ENCODE measurements at regions not wholly inside any gene's neighbourhood (a gene's known extent, or its start where the extent isn't known, plus 50 kb on each side); places are given as distances from the start of the nearest gene placed in this dataset.

DNA sequence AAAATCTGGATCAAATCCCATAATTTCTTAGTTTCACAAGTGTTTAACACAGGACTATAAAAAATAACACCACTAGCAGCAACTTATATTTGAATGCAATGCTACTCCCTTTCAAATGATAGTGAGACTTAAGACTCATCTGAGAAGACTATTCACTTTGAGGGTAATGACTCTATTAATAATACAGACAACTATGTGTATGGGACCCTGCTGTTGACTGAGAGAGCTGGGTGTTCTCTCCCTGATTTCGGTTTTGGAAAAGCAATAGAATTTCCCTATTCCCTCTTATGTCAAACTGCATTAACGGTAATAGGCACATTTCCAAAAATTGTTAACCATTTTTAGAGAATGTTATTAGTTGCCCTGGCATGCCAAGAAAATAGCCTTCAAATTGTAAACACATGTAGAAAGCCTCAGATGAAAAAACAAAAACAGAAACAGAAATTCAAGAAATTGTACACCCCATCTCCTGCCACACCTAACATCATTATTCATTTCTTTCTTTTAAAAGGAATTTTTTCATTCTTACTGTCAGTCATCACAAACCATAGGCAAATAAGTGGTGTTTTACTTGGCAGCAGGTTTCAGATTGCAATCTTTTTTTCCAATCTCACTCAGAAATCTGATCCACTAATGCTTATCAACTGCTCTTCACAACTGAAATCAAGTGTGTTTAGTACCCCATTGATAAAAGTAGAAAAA, 153.7 kb downstream of the TFPI2 start:
- no peak overlapping the region for H2AFZ ChIP-seq (ENCODE audit: low read depth, low read length)
- H3K9ac ChIP-seq (ENCODE audit: low read length) = no peak overlapping the region
- H3K27ac ChIP-seq (ENCODE audit: low read length) = no peak overlapping the region

DNA sequence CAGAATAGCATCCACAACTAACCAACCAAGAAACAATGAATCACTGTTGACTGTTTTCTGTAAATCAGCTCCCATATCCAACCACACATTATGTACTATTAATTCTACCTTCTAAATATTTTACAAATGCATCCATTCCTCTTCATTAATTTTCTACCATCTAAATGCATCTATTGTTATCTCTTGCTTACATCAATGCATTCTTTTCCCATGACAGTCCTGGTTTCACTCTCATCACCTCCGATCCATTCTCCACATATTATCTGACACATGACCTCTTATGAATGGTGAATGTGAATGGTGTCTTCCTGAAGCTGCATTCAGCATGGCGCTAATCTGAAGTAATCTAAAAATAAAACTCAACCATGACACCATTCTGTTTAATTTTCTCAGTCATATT, 153.8 kb upstream of the CALCR start:
- Histone ChIP-seq H2AFZ (ENCODE audit: low read depth, low read length) (no peak overlapping the region), H3K36me3 (replicated peaks; ENCODE audit: low read depth, low read length) (no peaks in the 10 kb centered on the region), H3K9ac (ENCODE audit: low read length) (no peak overlapping the region), H3K4me1 (ENCODE audit: low read length) (peaks cover 2% of the 10 kb centered on the region; the same call in 1 of the 2 replicates), H3K27ac (ENCODE audit: low read length) (no peak overlapping the region), H3K4me3 (ENCODE audit: low read length) (no peak overlapping the region), H3K27me3 (ENCODE audit: low read depth, low read length) (no peaks in the 10 kb centered on the region), H3K9me3 (ENCODE audit: insufficient read depth, low read length) (no peaks in the 10 kb centered on the region), H4K20me1 (ENCODE audit: insufficient read depth, low read length) (no peaks in the 10 kb centered on the region), H3K4me2 (ENCODE audit: low read length) (no peak overlapping the region), H3K79me2 (ENCODE audit: low read length) (no peaks in the 10 kb centered on the region)
- TF ChIP-seq, protein P1, sequence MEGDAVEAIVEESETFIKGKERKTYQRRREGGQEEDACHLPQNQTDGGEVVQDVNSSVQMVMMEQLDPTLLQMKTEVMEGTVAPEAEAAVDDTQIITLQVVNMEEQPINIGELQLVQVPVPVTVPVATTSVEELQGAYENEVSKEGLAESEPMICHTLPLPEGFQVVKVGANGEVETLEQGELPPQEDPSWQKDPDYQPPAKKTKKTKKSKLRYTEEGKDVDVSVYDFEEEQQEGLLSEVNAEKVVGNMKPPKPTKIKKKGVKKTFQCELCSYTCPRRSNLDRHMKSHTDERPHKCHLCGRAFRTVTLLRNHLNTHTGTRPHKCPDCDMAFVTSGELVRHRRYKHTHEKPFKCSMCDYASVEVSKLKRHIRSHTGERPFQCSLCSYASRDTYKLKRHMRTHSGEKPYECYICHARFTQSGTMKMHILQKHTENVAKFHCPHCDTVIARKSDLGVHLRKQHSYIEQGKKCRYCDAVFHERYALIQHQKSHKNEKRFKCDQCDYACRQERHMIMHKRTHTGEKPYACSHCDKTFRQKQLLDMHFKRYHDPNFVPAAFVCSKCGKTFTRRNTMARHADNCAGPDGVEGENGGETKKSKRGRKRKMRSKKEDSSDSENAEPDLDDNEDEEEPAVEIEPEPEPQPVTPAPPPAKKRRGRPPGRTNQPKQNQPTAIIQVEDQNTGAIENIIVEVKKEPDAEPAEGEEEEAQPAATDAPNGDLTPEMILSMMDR (IDR thresholded peaks at IDR 0.05; ENCODE audit: low read depth, low read length) = no peak
- TF ChIP-seq EZH2phosphoT487 (IDR thresholded peaks at IDR 0.05; ENCODE audit: low read depth) = no peak

More for the DNA sequence above, 153.7 kb downstream of the TFPI2 start:
- H3K36me3 ChIP-seq (replicated peaks; ENCODE audit: low read depth, low read length) = no peaks in the 10 kb centered on the region
- H4K20me1 ChIP-seq (ENCODE audit: insufficient read depth, low read length) = no peaks in the 10 kb centered on the region
- no peaks in the 10 kb centered on the region for H3K9me3 ChIP-seq (ENCODE audit: insufficient read depth, low read length)
- no peaks in the 10 kb centered on the region for H3K27me3 ChIP-seq (ENCODE audit: low read depth, low read length)
- H3K4me3 ChIP-seq (ENCODE audit: low read length) = no peak overlapping the region
- no peaks in the 10 kb centered on the region for H3K79me2 ChIP-seq (ENCODE audit: low read length)
- no peaks in the 10 kb centered on the region for H3K4me1 ChIP-seq (ENCODE audit: low read length)
- TF ChIP-seq, protein P1 (IDR thresholded peaks at IDR 0.05; ENCODE audit: low read depth, low read length) = no peak
- TF ChIP-seq EZH2phosphoT487 (IDR thresholded peaks at IDR 0.05; ENCODE audit: low read depth) = no peak
- H3K4me2 ChIP-seq (ENCODE audit: low read length) = no peak overlapping the region

DNA sequence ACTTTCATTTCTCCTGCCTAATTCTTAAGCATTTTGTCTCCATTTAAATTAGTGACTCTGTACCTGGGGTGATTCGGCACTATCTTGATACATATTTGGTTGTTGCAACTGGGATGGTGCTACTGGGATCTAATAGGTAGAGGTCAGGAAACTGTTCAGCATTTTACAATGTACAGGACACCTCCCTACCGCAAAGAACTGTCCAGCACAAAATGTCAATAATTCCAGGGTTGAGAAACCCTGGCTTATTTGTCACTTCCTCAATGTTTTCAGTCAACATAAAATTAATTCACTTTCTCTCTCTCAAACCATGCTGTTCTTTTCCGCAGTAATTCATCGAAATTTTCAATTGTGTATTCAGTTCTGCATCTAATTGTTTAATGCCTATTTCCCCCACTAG, 151.4 kb upstream of the CALCR start:
- no peak overlapping the region for H3K4me3 ChIP-seq (ENCODE audit: low read length)
- H3K27ac ChIP-seq (ENCODE audit: low read length) = no peak overlapping the region
- H3K27me3 ChIP-seq (ENCODE audit: low read depth, low read length) = no peaks in the 10 kb centered on the region
- no peak for TF ChIP-seq EZH2phosphoT487 (IDR thresholded peaks at IDR 0.05; ENCODE audit: low read depth)
- TF ChIP-seq, protein P1 (IDR thresholded peaks at IDR 0.05; ENCODE audit: low read depth, low read length) = no peak
- H3K4me2 ChIP-seq (ENCODE audit: low read length) = no peak overlapping the region
- H2AFZ ChIP-seq (ENCODE audit: low read depth, low read length) = no peak overlapping the region
- no peaks in the 10 kb centered on the region for H3K9me3 ChIP-seq (ENCODE audit: insufficient read depth, low read length)
- no peaks in the 10 kb centered on the region for H3K36me3 ChIP-seq (replicated peaks; ENCODE audit: low read depth, low read length)
- H3K79me2 ChIP-seq (ENCODE audit: low read length) = no peaks in the 10 kb centered on the region
- peaks cover 3% of the 10 kb centered on the region; the same call in 1 of the 2 replicates for H3K4me1 ChIP-seq (ENCODE audit: low read length)
- no peaks in the 10 kb centered on the region for H4K20me1 ChIP-seq (ENCODE audit: insufficient read depth, low read length)
- H3K9ac ChIP-seq (ENCODE audit: low read length) = no peak overlapping the region

DNA sequence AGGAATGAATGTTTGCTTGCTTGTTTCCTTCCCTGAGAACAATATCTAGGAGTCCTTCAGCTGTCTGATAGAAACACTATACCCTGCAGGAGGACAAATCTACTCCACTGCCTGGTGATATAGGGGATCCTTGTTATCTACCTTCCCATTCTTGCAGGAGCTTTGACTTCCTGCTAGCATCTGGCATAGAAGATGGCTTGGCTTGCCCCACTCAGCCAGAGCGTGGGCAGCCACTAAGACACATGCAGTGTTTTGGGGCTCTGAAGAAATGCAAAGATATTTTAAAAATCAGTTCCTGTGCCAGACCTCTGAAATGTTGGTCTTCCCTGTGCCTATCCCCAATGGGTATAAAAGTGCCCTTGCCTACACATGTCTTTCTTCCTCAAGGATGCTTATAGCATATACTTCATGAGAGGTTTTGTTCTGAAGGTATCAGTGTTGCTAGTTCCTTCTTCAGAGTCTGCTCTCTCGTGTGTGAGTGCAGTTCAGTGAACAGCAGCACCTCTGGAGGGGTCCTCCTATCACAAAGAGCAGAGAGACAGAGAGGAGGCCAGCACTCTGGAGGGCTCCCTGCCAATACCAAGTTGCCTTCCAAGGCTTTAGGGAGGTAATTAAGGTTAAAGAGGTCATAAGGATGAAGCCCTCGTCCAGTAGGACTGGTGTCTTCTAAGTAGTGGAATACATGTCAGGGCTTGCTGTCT, 149.1 kb upstream of the CALCR start:
- Histone ChIP-seq H3K36me3 (replicated peaks; ENCODE audit: low read depth, low read length) (no peaks in the 10 kb centered on the region), H2AFZ (ENCODE audit: low read depth, low read length) (no peak overlapping the region), H3K4me1 (ENCODE audit: low read length) (peaks cover 3% of the 10 kb centered on the region; the same call in 1 of the 2 replicates), H3K4me3 (ENCODE audit: low read length) (no peak overlapping the region), H3K27me3 (ENCODE audit: low read depth, low read length) (no peaks in the 10 kb centered on the region), H3K9ac (ENCODE audit: low read length) (no peak overlapping the region), H3K79me2 (ENCODE audit: low read length) (no peaks in the 10 kb centered on the region), H3K4me2 (ENCODE audit: low read length) (0 out of 2 replicates have a peak overlapping the region, but pooled peaks have one; percentile 13), H3K9me3 (ENCODE audit: insufficient read depth, low read length) (no peaks in the 10 kb centered on the region), H4K20me1 (ENCODE audit: insufficient read depth, low read length) (no peaks in the 10 kb centered on the region), H3K27ac (ENCODE audit: low read length) (no peak overlapping the region)
- TF ChIP-seq, protein P1 (IDR thresholded peaks at IDR 0.05; ENCODE audit: low read depth, low read length) = peak; percentile 9; the same call in 1 of the 2 replicates
- no peak for TF ChIP-seq EZH2phosphoT487 (IDR thresholded peaks at IDR 0.05; ENCODE audit: low read depth)
